GM21360 (cell line): ENCODE measurements at regions not wholly inside any gene's neighbourhood (a gene's known extent, or its start where the extent isn't known, plus 50 kb on each side); places are given as distances from the start of the nearest gene placed in this dataset.

Experiments
- ATAC-seq: cut with Tn5 transposase; IDR thresholded peaks from one replicate; pipeline ENCODE4 v1.9.1; 2021; ENCODE audit warnings: mild to moderate bottlenecking, moderate library complexity; ENCODE audit not compliant: unreplicated experiment

GRCh38 chr7:142380069-142380468, 122.2 kb upstream of the PRSS58 start:
- ATAC-seq: no peak

GRCh38 chr7:142379201-142379885, 121.5 kb upstream of the PRSS58 start:
- ATAC-seq: no peak

GRCh38 chr7:142377567-142377966, 119.7 kb upstream of the PRSS58 start:
- no peak for ATAC-seq

GRCh38 chr7:142376356-142376997, 118.6 kb upstream of the PRSS58 start:
- ATAC-seq: no peak

GRCh38 chr7:142375710-142376313, 118.0 kb upstream of the PRSS58 start:
- ATAC-seq: no peak

- no peak for ATAC-seq
These were observed 114.9 kb upstream of the PRSS58 start for GRCh38 chr7:142372727-142373126.

GRCh38 chr7:142371586-142372377, 113.9 kb upstream of the PRSS58 start:
- no peak for ATAC-seq

GRCh38 chr7:142365410-142365842, 107.6 kb upstream of the PRSS58 start:
- ATAC-seq: no peak

GRCh38 chr7:142364551-142364950, 106.7 kb upstream of the PRSS58 start:
- ATAC-seq: no peak

GRCh38 chr7:142362349-142362748, 104.5 kb upstream of the PRSS58 start:
- no peak for ATAC-seq

- ATAC-seq: no peak
These were observed 101.9 kb upstream of the PRSS58 start for GRCh38 chr7:142359694-142360279.

GRCh38 chr7:142357953-142358520, 100.2 kb upstream of the PRSS58 start:
- peak; percentile 87 for ATAC-seq

GRCh38 chr7:142356166-142356565, 98.3 kb upstream of the PRSS58 start:
- no peak for ATAC-seq

- no peak for ATAC-seq
These were observed 97.5 kb upstream of the PRSS58 start for GRCh38 chr7:142355328-142355727.

GRCh38 chr7:142353147-142354060, 95.5 kb upstream of the PRSS58 start:
- ATAC-seq: no peak

- no peak for ATAC-seq
These were observed 94.7 kb upstream of the PRSS58 start for GRCh38 chr7:142352543-142352942.

GRCh38 chr7:142351145-142351544, 93.3 kb upstream of the PRSS58 start:
- ATAC-seq: no peak

- ATAC-seq: no peak
These were observed 92.0 kb upstream of the PRSS58 start for GRCh38 chr7:142349670-142350405.

- ATAC-seq: no peak
These were observed 91.1 kb upstream of the PRSS58 start for GRCh38 chr7:142348921-142349405.
